ENCODE measurements at regions not wholly inside any gene's neighbourhood (a gene's known extent, or its start where the extent isn't known, plus 50 kb on each side); places are given as distances from the start of the nearest gene placed in this dataset.

DNA sequence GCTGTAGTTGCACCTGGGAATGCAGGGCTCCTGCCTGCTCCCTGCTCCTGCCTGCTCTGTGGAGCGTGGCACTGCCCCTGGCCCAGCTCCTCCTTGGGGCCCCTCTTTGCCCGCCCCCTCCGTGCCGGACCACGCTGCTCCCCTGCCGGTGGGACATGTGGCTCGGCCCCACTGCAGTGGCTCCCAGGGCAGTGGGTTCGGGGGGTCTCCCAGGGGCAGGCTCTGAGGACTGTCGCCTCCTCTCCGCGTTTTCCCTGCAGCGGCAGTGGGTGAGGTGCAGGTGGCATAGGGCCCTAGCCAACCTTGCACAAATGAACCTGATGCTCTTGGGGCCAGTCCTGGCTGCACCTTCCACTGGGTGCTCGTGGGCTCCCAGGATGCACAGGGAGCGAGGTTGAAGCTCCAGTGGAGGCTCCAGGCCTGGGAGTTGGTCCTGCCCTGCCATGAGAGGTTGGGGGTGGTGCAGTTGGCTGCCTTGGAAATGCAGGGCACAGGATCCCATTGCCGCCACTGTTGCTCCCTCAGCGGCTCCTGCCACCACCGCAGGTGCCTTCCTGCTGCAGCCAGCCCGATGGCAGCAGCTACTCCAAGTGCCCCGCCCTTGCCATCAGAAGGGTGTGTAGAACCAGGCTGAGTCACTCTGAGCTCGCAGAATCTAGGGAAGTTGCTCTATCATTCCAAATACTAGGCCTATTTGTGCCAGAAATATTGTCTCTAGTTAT is 313.1 kb upstream of the SYT4 start:
- no peak overlapping the region for H3K4me3 ChIP-seq
- no peak for DNase-seq (ENCODE audit: low spot score)
- TF ChIP-seq, protein P1, sequence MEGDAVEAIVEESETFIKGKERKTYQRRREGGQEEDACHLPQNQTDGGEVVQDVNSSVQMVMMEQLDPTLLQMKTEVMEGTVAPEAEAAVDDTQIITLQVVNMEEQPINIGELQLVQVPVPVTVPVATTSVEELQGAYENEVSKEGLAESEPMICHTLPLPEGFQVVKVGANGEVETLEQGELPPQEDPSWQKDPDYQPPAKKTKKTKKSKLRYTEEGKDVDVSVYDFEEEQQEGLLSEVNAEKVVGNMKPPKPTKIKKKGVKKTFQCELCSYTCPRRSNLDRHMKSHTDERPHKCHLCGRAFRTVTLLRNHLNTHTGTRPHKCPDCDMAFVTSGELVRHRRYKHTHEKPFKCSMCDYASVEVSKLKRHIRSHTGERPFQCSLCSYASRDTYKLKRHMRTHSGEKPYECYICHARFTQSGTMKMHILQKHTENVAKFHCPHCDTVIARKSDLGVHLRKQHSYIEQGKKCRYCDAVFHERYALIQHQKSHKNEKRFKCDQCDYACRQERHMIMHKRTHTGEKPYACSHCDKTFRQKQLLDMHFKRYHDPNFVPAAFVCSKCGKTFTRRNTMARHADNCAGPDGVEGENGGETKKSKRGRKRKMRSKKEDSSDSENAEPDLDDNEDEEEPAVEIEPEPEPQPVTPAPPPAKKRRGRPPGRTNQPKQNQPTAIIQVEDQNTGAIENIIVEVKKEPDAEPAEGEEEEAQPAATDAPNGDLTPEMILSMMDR (IDR thresholded peaks at IDR 0.05), result no peak
- no peak overlapping the region for H3K27ac ChIP-seq

DNA sequence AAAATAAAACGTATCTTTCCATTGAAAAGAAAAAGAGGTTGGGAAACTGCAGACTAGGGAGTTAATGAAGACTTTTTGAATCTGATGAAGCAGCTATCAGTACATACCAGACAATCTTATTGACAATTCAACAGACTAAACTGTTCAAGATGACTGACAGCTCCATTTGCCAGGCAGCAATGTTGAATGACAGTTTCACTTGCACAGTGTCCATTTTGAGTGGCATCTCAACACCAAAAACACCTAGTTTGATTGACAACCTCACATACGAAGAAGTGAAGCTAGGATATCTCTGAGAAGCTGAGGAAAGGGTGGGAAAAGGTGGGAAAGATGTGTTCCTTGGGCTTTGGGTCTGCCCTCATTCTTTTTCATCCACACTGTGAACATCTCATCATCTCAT is 315.0 kb upstream of the SYT4 start:
- Histone ChIP-seq H3K27ac (no peak overlapping the region), H3K4me3 (no peak overlapping the region)
- no peak for DNase-seq (ENCODE audit: low spot score)
- TF ChIP-seq, protein P1 (IDR thresholded peaks at IDR 0.05), result no peak

DNA sequence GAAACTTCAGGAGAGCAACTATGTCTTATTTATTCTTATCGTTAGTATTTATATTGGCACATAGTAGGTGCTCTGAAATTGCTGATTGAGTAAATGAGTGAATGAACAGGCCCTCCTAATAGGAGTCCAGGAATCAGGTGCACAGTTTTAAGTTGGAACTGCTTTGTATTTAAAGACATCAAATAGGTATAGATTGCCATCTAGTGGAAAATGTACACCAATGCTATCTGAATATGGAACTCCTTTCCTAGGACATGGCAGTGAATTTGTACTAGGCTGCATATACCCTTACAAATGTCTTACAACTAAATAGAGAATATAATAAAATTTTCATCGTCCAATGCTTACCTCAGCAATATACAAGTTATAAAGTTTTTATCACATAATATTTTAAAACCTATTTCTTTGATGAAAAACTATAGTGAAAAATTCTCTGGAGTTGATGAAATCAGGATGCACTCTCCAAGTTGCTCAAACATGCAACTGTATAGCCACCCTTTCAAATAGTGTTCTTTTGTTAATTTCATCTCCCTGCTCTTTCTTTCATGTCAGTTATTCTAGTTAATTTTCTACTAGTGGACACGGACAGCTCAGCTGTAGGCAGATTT is 318.9 kb upstream of the SYT4 start:
- no peak for DNase-seq (ENCODE audit: low spot score)
- Histone ChIP-seq H3K27ac (no peak overlapping the region), H3K4me3 (no peak overlapping the region)
- TF ChIP-seq, protein P1 (IDR thresholded peaks at IDR 0.05), result no peak

DNA sequence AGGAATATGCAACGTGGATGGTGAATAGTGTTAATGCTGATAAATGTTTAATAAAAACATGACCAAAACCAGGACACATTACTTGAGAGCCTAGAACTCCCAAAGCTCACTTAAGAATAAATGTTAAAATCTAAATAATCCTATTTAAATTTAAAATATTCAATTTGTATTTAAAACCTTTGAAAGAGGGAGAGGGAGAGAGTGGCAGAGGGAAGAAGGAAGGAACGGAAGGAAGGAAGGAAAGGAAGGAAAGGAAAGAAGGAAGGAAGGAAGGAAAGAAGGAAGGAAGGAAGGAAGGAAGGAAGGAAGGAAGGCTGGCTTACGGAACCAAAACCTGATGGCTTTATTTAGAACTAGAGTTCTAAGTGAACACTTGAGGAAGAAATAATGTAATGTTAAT is 324.1 kb upstream of the SYT4 start:
- no peak for DNase-seq (ENCODE audit: low spot score)
- Histone ChIP-seq H3K27ac (no peak overlapping the region), H3K4me3 (no peak overlapping the region)
- TF ChIP-seq, protein P1 (IDR thresholded peaks at IDR 0.05), result no peak

DNA sequence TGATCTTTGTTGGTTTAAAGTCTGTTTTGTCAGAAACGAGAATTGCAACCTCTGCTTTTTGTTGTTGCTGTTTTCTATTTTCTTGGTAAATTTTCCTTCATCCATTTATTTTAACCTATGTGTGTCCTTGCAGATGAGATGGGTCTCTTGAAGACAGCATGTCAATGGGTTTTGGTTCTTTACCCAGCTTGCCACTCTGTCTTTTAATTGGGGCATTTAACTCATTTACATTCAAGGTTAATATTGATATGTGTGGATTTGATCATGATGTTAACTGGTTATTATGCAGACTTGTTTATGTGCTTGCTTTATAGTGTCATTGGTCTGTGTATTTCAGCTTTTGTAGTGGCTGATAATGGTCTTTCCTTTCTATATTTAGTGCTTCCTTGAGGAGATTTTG is 327.9 kb upstream of the SYT4 start:
- TF ChIP-seq, protein P1 (IDR thresholded peaks at IDR 0.05), result no peak
- H3K27ac ChIP-seq, result no peak overlapping the region
- no peak for DNase-seq (ENCODE audit: low spot score)

DNA sequence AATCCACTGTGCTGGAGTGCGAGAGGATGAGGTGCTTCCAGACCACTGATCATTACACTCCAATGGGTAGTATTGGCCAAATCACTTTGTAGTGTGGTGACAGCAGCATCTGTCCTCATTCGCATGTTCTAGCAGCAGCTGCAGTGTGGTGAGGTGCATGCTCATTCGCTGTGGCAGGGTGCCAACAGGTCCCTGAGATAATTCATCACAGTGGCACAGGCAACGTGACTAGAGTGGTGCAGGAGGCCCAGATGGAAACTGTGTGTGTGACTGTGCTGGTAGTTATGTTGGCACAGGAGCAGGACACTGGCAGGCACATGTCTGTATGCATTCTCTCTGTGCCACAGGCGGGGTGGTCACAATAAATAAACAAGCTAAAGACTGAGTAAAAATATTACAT is 329.5 kb upstream of the SYT4 start:
- TF ChIP-seq, protein P1 (IDR thresholded peaks at IDR 0.05), result no peak
- H3K4me3 ChIP-seq, result no peak overlapping the region
- no peak for DNase-seq (ENCODE audit: low spot score)
- no peak overlapping the region for H3K27ac ChIP-seq

More for the DNA sequence above, 327.9 kb upstream of the SYT4 start:
- no peak overlapping the region for H3K4me3 ChIP-seq

DNA sequence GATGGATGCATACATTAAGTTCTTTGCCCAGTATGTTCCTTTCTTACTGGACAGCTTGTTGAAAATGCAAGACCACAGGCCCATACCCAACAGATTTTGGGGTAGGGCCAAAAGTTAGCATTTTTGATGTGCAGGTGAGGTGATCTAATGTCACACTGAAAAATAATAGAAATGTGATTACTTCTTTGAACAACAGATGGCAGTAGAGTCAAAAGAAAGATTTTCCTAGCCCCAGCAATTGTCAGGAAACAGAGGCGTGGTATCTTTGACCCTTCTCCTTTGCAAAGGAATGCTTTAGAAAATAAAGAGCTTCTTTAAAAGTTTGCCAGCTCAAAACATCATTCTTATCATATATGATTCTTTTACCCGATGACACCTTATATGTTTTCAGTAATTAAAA is 343.6 kb upstream of the SYT4 start:
- TF ChIP-seq, protein P1 (IDR thresholded peaks at IDR 0.05), result no peak

More for the DNA sequence above, 343.6 kb upstream of the SYT4 start:
- no peak for DNase-seq (ENCODE audit: low spot score)
- no peak overlapping the region for H3K4me3 ChIP-seq
- no peak overlapping the region for H3K27ac ChIP-seq

Measured in coronary artery (tissue), 2 donors.